ENCODE measurements at regions not wholly inside any gene's neighbourhood (a gene's known extent, or its start where the extent isn't known, plus 50 kb on each side); places are given as distances from the start of the nearest gene placed in this dataset.

DNA sequence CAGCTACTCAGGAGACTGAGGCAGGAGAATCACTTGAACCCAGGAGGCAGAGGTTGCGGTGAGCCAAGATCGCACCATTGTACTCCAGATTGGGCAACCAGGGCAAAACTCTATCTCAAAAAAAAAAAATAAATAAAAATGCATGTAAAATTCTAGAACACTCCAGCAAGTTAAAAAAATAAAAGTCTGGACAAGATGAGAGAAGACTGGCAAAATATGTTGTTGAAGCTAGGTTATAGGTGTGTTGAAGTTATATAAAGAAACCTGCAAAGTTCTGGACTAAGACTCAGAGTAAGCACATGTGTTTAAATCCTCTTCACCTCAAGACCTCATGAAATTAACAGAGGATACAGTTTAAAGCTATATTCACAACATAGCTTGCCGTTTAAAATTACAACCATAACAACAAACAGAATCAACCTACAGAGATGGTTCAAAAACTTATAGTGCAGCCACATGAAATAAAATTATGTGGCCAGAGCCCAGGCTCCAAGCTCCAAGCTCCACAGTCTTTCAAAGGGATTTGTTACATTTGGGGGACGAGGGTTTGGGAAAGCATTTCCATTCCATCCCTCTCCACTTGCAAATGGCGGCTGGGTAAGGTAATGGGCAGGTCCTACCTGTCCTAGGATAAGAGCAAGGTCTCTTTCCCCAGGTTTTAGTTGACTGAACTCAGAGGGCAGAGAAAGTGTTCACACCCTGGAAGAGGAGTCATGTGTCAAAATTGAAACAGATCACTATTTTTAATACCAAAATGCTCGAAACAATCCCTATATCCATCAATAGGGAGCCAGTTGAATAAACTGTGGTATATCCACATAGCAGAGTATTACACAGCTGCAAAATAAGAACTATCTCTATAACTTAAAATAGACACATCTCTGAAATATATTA is 59.9 kb upstream of the MYCN start:
- Histone ChIP-seq H3K4me3 (ENCODE audit: low read length) (no peak overlapping the region), H2AFZ (ENCODE audit: low read depth, low read length) (no peak overlapping the region), H3K36me3 (ENCODE audit: insufficient read depth, low read length) (no peaks in the 10 kb centered on the region), H3K9me3 (ENCODE audit: low read length) (no peaks in the 10 kb centered on the region), H3K9ac (ENCODE audit: low read length) (no peak overlapping the region), H3K27me3 (ENCODE audit: insufficient read depth, low read depth, low read length) (no peaks in the 10 kb centered on the region), H3K79me2 (replicated peaks; ENCODE audit: insufficient read depth, low read length) (no peaks in the 10 kb centered on the region), H3K27ac (ENCODE audit: low read length) (no peak overlapping the region), H3K4me2 (ENCODE audit: low read length) (no peak overlapping the region), H3F3A (ENCODE audit: insufficient read depth, low read length, poor library complexity, severe bottlenecking) (no peaks in the 10 kb centered on the region), H3K9me2 (ENCODE audit: insufficient read depth, low read length) (no peaks in the 10 kb centered on the region), H4K20me1 (ENCODE audit: insufficient read depth) (no peaks in the 10 kb centered on the region)
- TF ChIP-seq SMC3 (conservative IDR thresholded peaks at IDR 0.05; ENCODE audit: poor library complexity) (no peak), MXI1 (conservative IDR thresholded peaks at IDR 0.05; ENCODE audit: poor library complexity, severe bottlenecking) (no peak), EP300 (conservative IDR thresholded peaks at IDR 0.05; ENCODE audit: poor library complexity, severe bottlenecking) (no peak), EZH2 (IDR thresholded peaks at IDR 0.05; ENCODE audit: borderline replicate concordance, insufficient read depth, low read length, poor library complexity, severe bottlenecking) (no peak), POLR2AphosphoS5 (IDR thresholded peaks at IDR 0.05) (no peak), RAD21 (conservative IDR thresholded peaks at IDR 0.05) (no peak), TAF1 (IDR thresholded peaks at IDR 0.05; ENCODE audit: low read depth) (no peak)
- TF ChIP-seq, protein P1, sequence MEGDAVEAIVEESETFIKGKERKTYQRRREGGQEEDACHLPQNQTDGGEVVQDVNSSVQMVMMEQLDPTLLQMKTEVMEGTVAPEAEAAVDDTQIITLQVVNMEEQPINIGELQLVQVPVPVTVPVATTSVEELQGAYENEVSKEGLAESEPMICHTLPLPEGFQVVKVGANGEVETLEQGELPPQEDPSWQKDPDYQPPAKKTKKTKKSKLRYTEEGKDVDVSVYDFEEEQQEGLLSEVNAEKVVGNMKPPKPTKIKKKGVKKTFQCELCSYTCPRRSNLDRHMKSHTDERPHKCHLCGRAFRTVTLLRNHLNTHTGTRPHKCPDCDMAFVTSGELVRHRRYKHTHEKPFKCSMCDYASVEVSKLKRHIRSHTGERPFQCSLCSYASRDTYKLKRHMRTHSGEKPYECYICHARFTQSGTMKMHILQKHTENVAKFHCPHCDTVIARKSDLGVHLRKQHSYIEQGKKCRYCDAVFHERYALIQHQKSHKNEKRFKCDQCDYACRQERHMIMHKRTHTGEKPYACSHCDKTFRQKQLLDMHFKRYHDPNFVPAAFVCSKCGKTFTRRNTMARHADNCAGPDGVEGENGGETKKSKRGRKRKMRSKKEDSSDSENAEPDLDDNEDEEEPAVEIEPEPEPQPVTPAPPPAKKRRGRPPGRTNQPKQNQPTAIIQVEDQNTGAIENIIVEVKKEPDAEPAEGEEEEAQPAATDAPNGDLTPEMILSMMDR (IDR thresholded peaks at IDR 0.05; ENCODE audit: poor library complexity, severe bottlenecking) = no peak
- TF ChIP-seq, protein P2, sequence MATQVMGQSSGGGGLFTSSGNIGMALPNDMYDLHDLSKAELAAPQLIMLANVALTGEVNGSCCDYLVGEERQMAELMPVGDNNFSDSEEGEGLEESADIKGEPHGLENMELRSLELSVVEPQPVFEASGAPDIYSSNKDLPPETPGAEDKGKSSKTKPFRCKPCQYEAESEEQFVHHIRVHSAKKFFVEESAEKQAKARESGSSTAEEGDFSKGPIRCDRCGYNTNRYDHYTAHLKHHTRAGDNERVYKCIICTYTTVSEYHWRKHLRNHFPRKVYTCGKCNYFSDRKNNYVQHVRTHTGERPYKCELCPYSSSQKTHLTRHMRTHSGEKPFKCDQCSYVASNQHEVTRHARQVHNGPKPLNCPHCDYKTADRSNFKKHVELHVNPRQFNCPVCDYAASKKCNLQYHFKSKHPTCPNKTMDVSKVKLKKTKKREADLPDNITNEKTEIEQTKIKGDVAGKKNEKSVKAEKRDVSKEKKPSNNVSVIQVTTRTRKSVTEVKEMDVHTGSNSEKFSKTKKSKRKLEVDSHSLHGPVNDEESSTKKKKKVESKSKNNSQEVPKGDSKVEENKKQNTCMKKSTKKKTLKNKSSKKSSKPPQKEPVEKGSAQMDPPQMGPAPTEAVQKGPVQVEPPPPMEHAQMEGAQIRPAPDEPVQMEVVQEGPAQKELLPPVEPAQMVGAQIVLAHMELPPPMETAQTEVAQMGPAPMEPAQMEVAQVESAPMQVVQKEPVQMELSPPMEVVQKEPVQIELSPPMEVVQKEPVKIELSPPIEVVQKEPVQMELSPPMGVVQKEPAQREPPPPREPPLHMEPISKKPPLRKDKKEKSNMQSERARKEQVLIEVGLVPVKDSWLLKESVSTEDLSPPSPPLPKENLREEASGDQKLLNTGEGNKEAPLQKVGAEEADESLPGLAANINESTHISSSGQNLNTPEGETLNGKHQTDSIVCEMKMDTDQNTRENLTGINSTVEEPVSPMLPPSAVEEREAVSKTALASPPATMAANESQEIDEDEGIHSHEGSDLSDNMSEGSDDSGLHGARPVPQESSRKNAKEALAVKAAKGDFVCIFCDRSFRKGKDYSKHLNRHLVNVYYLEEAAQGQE (IDR thresholded peaks at IDR 0.05; ENCODE audit: borderline replicate concordance) = no peak

DNA sequence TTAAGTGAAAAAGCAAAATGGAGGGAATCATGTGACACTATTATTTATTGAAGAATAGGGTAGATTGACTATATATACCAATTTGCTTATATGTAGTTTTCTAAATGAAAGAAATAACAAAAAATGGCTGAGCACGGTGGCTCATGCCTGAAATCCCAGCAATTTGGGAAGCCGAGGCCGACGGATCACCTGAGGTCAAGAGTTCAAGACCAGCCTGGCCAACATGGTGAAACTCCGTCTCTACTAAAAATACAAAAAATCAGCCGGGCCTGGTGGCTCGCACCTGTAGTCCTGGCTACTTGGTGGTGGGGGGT is 59.3 kb upstream of the MYCN start:
- Histone ChIP-seq H3K9me3 (ENCODE audit: low read length) (no peaks in the 10 kb centered on the region), H3F3A (ENCODE audit: insufficient read depth, low read length, poor library complexity, severe bottlenecking) (no peaks in the 10 kb centered on the region), H3K36me3 (ENCODE audit: insufficient read depth, low read length) (no peaks in the 10 kb centered on the region), H3K4me3 (ENCODE audit: low read length) (no peak overlapping the region), H2AFZ (ENCODE audit: low read depth, low read length) (no peak overlapping the region), H3K79me2 (replicated peaks; ENCODE audit: insufficient read depth, low read length) (no peaks in the 10 kb centered on the region), H3K27ac (ENCODE audit: low read length) (no peak overlapping the region), H3K9ac (ENCODE audit: low read length) (no peak overlapping the region), H3K27me3 (ENCODE audit: insufficient read depth, low read depth, low read length) (no peaks in the 10 kb centered on the region), H4K20me1 (ENCODE audit: insufficient read depth) (no peaks in the 10 kb centered on the region), H3K4me2 (ENCODE audit: low read length) (no peak overlapping the region), H3K9me2 (ENCODE audit: insufficient read depth, low read length) (no peaks in the 10 kb centered on the region)
- no peak for TF ChIP-seq RAD21 (conservative IDR thresholded peaks at IDR 0.05)
- TF ChIP-seq, protein P1 (IDR thresholded peaks at IDR 0.05; ENCODE audit: poor library complexity, severe bottlenecking) = no peak
- TF ChIP-seq EZH2 (IDR thresholded peaks at IDR 0.05; ENCODE audit: borderline replicate concordance, insufficient read depth, low read length, poor library complexity, severe bottlenecking) = no peak
- TF ChIP-seq TAF1 (IDR thresholded peaks at IDR 0.05; ENCODE audit: low read depth) = no peak
- no peak for TF ChIP-seq POLR2AphosphoS5 (IDR thresholded peaks at IDR 0.05)
- no peak for TF ChIP-seq EP300 (conservative IDR thresholded peaks at IDR 0.05; ENCODE audit: poor library complexity, severe bottlenecking)
- no peak for TF ChIP-seq MXI1 (conservative IDR thresholded peaks at IDR 0.05; ENCODE audit: poor library complexity, severe bottlenecking)
- TF ChIP-seq, protein P2 (IDR thresholded peaks at IDR 0.05; ENCODE audit: borderline replicate concordance) = no peak
- no peak for TF ChIP-seq SMC3 (conservative IDR thresholded peaks at IDR 0.05; ENCODE audit: poor library complexity)
